ENCODE measurements at regions not wholly inside any gene's neighbourhood (a gene's known extent, or its start where the extent isn't known, plus 50 kb on each side); places are given as distances from the start of the nearest gene placed in this dataset.

GRCh38 chr1:5396593-5396992 is 595.6 kb downstream of the NPHP4 start:
- Histone ChIP-seq H3K27me3 (ENCODE audit: insufficient read depth, low read length) (no peaks in the 10 kb centered on the region), H3K27ac (ENCODE audit: low read depth, low read length) (no peak overlapping the region), H3K4me2 (ENCODE audit: insufficient read depth, low read length) (no peak overlapping the region), H4K20me1 (ENCODE audit: insufficient read depth, low read length) (no peaks in the 10 kb centered on the region), H3K79me2 (ENCODE audit: insufficient read depth, low read length) (no peaks in the 10 kb centered on the region), H2AFZ (ENCODE audit: low read length) (no peak overlapping the region), H3K4me3 (ENCODE audit: insufficient read depth, low read length) (no peak overlapping the region), H3K4me1 (ENCODE audit: insufficient read depth, low read length) (no peaks in the 10 kb centered on the region), H3K36me3 (ENCODE audit: insufficient read depth, low read length) (no peaks in the 10 kb centered on the region), H3K9me3 (ENCODE audit: low read depth, low read length) (no peaks in the 10 kb centered on the region)
- DNase-seq (ENCODE audit: insufficient read length, low spot score, missing footprints), result no peak
- no peak for TF ChIP-seq CTCF (IDR thresholded peaks at IDR 0.05; ENCODE audit: extremely low read depth, low read depth, low read length)

GRCh38 chr1:5394111-5394510 is 598.1 kb downstream of the NPHP4 start:
- no peaks in the 10 kb centered on the region for H3K9me3 ChIP-seq (ENCODE audit: low read depth, low read length)
- no peak overlapping the region for H3K4me3 ChIP-seq (ENCODE audit: insufficient read depth, low read length)
- H3K36me3 ChIP-seq (ENCODE audit: insufficient read depth, low read length), result no peaks in the 10 kb centered on the region
- H3K4me2 ChIP-seq (ENCODE audit: insufficient read depth, low read length), result no peak overlapping the region
- no peaks in the 10 kb centered on the region for H3K4me1 ChIP-seq (ENCODE audit: insufficient read depth, low read length)
- H2AFZ ChIP-seq (ENCODE audit: low read length), result no peak overlapping the region
- H3K27me3 ChIP-seq (ENCODE audit: insufficient read depth, low read length), result no peaks in the 10 kb centered on the region
- H4K20me1 ChIP-seq (ENCODE audit: insufficient read depth, low read length), result no peaks in the 10 kb centered on the region
- DNase-seq (ENCODE audit: insufficient read length, low spot score, missing footprints), result peak; percentile 15
- no peak for TF ChIP-seq CTCF (IDR thresholded peaks at IDR 0.05; ENCODE audit: extremely low read depth, low read depth, low read length)
- no peak overlapping the region for H3K27ac ChIP-seq (ENCODE audit: low read depth, low read length)
- no peaks in the 10 kb centered on the region for H3K79me2 ChIP-seq (ENCODE audit: insufficient read depth, low read length)

- Histone ChIP-seq H3K27me3 (ENCODE audit: insufficient read depth, low read length) (no peaks in the 10 kb centered on the region), H3K9me3 (ENCODE audit: low read depth, low read length) (no peaks in the 10 kb centered on the region), H3K27ac (ENCODE audit: low read depth, low read length) (no peak overlapping the region), H3K4me3 (ENCODE audit: insufficient read depth, low read length) (no peak overlapping the region), H3K79me2 (ENCODE audit: insufficient read depth, low read length) (no peaks in the 10 kb centered on the region), H4K20me1 (ENCODE audit: insufficient read depth, low read length) (no peaks in the 10 kb centered on the region), H3K36me3 (ENCODE audit: insufficient read depth, low read length) (no peaks in the 10 kb centered on the region), H2AFZ (ENCODE audit: low read length) (no peak overlapping the region), H3K4me2 (ENCODE audit: insufficient read depth, low read length) (no peak overlapping the region), H3K4me1 (ENCODE audit: insufficient read depth, low read length) (no peaks in the 10 kb centered on the region)
- no peak for TF ChIP-seq CTCF (IDR thresholded peaks at IDR 0.05; ENCODE audit: extremely low read depth, low read depth, low read length)
- DNase-seq (ENCODE audit: insufficient read length, low spot score, missing footprints), result peak; percentile 25
Measured at GRCh38 chr1:5393603-5394002, 598.6 kb downstream of the NPHP4 start.

GRCh38 chr1:5393146-5393545 is 599.1 kb downstream of the NPHP4 start:
- H3K4me3 ChIP-seq (ENCODE audit: insufficient read depth, low read length), result no peak overlapping the region
- DNase-seq (ENCODE audit: insufficient read length, low spot score, missing footprints), result no peak
- H4K20me1 ChIP-seq (ENCODE audit: insufficient read depth, low read length), result no peaks in the 10 kb centered on the region
- no peaks in the 10 kb centered on the region for H3K79me2 ChIP-seq (ENCODE audit: insufficient read depth, low read length)
- H3K27ac ChIP-seq (ENCODE audit: low read depth, low read length), result no peak overlapping the region
- H2AFZ ChIP-seq (ENCODE audit: low read length), result no peak overlapping the region
- no peak overlapping the region for H3K4me2 ChIP-seq (ENCODE audit: insufficient read depth, low read length)
- no peaks in the 10 kb centered on the region for H3K27me3 ChIP-seq (ENCODE audit: insufficient read depth, low read length)
- no peak for TF ChIP-seq CTCF (IDR thresholded peaks at IDR 0.05; ENCODE audit: extremely low read depth, low read depth, low read length)
- no peaks in the 10 kb centered on the region for H3K36me3 ChIP-seq (ENCODE audit: insufficient read depth, low read length)
- H3K4me1 ChIP-seq (ENCODE audit: insufficient read depth, low read length), result no peaks in the 10 kb centered on the region
- no peaks in the 10 kb centered on the region for H3K9me3 ChIP-seq (ENCODE audit: low read depth, low read length)
